GM21619 (cell line): ENCODE measurements at regions not wholly inside any gene's neighbourhood (a gene's known extent, or its start where the extent isn't known, plus 50 kb on each side); places are given as distances from the start of the nearest gene placed in this dataset.
"Not testable (repeated sequence)": the region's sequence is repeated elsewhere in the genome, so short reads cannot be mapped to it uniquely, and the experiment has no call there.

Experiments
- ATAC-seq: cut with Tn5 transposase; IDR thresholded peaks from one replicate; pipeline ENCODE4 v1.9.1; 2021; ENCODE audit not compliant: unreplicated experiment

DNA sequence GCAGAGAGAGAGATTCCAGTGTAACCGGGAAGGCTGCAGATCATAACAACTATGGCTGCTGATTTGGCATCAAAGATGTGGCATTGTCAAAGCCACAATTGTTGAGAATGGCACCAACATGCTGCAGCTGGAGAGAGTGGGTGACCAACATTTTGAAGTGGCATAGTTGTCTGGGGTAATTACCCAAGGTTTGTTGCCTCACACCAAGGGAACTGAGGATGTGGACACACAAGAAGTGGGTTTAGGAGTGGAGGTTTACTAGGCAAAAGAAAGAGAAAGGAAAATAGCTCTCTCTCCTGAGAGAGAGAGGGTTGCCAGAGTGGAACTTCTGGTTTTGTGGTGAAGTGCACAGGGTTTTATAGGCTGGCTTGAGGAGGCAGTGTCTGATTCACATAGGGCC, 126.6 kb downstream of the FAM72C start:
- not testable (repeated sequence) for ATAC-seq

DNA sequence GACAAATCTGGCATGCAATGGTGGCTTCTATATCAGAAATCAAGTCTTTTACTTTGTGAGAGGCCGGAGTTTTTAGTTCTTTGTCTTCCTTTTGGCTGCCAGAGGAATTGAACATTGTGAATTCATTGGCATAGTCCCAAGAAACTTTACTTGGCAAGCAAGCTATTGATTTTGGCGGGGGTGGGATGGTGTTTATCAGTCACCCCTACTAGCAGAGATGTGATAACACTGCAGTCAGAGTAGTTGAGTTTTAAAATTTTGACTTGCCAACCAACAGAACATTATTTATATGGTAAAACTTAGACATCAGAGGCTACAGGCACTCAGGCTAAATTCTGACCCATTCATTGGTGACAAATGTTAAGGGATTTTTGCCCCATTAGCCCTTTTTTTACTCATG, 129.7 kb downstream of the FAM72C start:
- not testable (repeated sequence) for ATAC-seq

DNA sequence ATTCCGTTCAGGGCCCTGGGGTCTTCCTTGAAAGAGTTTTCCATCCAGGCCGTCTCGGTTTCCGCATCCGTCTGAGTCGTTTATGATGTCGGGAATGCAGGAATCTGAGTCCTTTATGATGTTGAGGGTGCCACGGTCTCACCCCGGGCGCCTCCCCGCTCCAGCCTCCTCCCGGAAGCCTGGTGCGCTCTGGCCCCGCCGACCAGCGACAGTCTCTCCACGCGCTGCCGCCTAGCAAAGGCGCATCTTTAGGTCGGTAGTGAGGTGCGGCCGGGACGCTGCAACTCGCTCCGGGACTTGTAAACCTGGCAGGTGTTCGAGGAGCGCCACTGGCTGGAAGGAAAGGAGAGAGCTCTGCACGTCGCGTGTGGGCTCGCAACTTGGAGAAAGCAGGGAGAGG, 132.6 kb downstream of the FAM72C start:
- not testable (repeated sequence) for ATAC-seq

DNA sequence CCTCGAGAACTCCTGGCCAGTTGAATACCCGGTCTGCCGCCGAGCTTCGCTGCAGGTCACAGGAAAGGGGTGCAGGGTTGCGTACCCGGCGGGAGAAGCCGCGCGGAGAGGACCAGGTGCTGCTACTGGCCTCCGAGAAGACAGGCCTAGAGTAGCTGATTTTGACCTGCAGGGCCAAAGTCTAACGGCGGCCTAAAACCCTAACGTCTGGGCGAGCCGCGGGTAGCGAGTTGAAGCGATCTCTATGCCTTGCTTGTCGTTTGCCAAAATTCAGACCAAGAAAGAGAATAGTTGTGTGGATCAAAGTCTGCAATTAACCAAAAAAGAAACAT, 133.2 kb downstream of the FAM72C start:
- not testable (repeated sequence) for ATAC-seq

DNA sequence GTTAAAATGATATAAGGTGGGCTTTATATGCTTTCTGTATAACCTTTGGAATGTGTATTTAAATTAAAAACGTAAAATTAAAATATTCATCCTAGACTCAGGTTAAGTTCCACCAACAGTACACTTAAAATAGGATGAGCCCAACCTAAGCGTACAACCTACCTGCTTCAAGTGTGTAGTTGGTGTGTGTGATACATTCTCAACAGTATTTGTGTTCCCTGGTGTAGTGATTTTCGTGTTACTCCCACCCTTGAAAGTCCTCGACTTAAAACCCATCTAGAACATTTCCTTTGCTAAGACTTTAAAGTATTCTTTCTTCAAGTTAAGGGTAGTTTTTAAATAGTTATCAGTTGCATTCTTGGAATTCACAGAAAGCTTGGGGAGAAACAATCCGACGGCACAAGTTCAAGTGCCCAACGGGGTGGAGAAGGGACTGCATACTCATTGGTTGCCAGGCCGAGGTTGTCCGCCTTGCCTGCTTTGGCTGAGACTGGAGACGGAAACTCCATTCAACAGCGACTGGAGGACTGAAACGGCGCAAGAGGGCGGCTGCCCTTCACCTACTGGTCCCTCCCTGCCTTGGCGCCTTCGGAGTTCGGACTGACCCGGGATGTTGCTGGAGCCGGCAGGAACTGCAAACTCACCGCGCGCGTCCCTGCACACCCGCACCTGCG, 133.7 kb downstream of the FAM72C start:
- not testable (repeated sequence) for ATAC-seq

DNA sequence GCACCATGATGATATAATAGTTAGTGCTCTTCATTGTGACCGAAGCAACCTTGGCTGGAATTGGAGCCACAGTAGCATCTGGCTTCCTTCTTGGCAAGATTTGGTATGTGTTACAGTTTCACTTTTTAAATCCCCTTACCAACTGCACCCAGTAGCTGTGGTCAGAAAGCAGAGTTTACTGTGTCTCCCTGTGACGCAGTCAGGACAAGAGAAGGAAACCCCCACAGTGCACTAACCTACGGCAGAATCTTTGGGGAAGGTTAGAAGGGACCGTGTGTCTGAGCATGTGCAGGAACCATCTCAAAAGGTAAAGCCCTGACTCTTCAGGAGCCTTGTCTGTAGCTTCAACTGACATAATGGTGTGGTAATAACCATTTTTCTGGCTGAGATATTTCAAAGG, 138.4 kb downstream of the FAM72C start:
- ATAC-seq, result not testable (repeated sequence)

DNA sequence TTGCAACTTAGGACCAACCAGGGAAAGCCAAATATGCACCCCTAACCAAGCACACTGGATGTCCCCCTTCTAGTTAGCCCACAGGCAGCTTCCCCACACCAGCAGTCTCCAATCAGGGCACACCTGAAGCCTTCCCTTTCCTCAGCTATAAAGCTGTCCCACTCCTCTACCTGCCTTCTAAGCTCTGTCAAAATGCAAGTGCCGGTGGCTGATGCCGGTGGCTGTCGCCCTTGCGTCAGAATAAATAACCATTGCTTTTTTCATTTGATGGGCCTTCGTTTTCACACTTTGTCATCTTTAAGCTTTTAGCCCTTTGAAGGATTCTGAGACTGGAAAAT, 139.4 kb downstream of the FAM72C start:
- ATAC-seq, result not testable (repeated sequence)

DNA sequence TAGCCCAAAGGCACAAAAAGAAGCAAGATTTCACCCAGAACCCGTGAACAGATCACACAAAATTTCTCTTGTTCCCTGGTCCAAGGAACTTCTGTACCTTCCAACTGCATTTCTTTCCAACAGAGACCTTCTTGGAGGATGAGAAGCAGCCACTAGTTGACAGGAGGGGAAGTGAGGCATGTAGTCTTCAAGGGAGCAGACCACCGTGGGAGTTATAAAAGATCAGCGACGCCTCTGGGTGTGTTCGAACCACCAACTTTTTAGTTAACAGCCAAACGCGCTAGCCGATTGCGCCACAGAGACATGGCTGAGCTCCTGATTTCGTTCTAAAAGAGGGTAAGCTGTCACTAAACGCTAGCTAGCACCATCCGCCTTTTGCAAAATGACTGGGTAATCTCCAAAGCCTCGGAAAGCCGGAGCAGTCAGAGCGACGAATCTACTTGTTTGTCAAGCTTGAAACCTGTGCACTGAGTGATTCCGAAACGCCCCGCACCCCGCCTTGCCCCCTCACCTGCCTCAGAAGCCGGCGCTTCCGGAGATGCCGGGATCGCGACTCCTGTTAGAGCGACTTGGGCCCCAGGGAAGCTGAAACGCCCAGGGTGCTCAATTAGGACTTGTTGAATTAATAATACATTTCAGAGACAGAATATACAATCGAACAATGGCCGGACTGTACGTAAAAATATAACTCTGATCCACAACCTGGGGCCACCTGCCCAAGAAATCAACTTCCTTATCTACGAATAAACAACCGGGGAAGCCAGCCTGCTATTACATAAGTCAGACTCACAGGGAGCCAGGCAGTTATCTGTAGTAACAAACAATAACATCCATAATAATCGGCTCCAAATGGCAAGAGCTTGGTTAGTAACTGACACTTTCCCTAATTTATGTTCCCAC, 140.1 kb downstream of the FAM72C start:
- ATAC-seq, result not testable (repeated sequence)

DNA sequence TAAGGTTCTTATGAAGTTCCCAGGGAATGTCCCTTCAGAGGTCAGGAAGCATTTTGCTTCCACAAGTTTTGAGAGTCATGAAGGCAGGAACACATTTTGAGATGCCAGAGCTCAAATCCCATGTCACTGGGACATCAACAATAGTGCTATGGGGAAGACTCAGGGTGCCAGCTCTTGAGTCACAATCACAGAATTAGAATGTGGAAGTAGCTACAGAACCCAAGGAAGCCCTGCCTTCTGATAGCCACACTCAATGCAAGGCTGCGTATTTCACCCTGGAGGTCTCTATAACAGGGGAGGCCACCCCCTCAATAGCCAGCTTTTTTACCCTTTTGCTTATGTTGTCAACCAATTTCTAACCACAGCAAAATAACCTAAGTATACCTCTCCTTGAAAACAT, 145.6 kb downstream of the FAM72C start:
- ATAC-seq, result not testable (repeated sequence)

DNA sequence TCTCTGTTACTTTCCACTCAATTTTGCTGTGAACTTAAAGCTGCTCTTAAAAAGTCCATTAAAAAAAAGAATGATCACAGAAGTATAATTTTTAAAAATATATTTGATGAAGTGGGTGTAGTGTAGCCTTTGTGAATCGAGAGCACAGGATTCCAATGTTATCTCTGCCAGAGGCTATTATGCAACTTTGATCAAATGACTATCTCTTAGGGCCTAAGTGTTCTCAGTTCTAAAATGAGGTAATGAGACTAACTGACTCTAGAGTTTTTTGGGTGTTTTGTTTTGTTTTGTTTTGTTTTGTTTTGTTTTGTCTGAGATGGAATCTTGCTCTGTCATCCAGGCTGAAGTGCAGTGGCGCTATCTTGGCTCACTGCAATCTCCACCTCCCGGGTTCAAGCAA, 147.5 kb downstream of the FAM72C start:
- not testable (repeated sequence) for ATAC-seq

DNA sequence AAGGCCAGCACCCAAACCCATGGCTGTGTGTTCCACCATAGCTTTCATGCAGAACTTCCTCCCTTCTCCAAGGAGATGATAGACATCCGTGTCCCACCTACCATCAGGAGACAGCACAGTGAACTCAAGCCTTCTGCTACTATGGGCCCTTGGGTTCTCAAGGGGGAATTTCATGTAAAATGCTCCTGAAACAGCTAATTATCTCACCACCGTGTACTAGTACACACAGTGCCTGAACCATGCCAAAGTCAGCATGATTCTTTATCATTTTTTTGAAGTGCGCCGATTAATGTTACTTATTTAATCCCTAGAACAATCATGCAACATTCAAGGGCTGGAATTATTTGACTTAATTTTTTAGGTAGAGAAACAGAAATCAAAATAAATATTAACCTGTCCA, 151.7 kb downstream of the FAM72C start:
- ATAC-seq, result not testable (repeated sequence)

DNA sequence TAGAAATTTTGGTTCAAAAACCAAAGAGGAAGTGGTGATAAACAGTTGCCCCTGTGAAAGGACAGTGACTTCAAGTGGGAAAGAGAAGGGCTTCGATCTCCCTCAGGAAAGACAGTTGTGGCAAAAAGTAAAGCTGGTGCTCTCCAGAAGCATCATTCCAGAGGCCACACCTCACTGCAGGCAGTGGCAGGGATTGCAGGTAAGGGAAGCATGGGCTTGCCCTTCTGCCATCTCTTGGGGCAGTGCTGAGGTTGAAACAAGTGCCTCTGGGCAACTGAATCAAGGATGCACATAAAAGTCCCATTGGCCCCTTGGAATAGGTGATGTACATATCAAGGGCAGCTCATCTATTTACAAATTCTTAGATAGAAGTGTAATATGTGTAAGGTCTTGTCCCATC, 155.4 kb downstream of the FAM72C start:
- not testable (repeated sequence) for ATAC-seq

DNA sequence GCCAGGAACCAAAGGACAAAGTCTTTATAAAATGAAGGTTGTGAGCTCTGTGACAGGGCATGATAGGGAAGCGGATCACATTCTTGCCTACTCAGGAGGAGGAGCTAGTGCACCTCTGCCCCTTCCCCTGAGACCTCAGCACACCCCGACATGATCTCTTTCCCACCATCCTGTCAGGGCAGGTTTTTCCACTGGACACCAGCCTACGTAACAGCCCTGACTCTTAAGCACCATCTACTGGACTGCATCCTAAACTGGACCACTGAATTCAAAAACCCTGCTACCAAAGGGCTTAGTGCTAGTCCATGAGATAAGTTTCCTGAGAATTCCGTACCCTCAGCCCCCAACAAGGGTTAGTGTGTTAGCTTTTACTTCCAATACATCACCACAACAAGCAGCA, 166.4 kb downstream of the FAM72C start:
- ATAC-seq, result not testable (repeated sequence)

DNA sequence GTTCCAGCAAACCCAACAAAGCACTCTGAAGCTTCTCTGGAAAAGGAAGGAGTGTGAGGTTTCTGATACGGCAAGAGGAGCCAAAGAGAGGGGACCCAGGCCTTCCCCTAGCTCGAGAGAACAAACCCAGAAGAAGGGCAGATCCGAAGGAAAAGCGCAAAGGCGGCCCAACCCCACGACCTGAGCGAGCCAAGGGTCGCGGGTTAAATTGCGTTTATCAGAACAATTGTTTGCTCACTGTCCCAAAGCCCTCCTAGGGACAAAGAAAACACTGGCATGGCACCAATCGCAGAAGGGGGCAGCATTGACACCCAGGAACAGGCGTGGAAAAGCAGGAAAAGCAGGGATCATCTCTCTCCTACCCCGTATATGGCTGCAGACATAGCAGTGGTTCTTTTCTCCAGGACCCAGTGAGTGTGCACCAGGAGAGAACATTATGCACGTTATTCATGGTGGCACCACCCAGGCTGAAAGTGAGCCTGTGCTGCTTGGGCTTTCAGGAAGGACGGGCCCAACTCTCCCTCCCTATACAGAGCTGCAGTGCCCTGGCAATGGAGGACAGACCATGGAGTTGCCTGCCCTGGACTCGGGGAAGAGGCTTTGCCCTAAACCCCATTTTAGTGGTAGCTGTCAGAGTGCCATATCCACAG, 167.0 kb downstream of the FAM72C start:
- not testable (repeated sequence) for ATAC-seq

DNA sequence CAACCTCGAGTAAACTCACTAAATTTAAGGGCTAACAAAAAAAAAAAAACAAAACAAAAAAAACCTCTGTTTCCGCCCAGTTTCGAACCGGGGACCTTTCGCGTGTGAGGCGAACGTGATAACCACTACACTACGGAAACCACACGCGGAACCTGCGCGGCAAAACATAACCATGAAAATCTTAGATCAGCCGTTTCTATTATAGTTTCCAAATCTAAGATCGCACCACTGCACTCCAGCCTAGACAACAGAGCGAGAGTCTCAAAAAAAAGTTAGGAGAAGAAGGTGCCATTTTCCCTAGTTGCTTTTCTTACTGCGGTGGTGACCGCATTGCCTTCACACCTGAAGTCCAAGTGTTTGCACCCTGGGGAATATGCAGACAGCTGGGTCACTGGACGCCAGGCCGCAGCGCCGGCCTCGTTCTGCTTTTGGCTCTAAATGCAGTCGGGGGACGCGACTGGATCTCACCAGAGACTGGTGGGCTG, 167.8 kb downstream of the FAM72C start:
- ATAC-seq, result peak; percentile 50

DNA sequence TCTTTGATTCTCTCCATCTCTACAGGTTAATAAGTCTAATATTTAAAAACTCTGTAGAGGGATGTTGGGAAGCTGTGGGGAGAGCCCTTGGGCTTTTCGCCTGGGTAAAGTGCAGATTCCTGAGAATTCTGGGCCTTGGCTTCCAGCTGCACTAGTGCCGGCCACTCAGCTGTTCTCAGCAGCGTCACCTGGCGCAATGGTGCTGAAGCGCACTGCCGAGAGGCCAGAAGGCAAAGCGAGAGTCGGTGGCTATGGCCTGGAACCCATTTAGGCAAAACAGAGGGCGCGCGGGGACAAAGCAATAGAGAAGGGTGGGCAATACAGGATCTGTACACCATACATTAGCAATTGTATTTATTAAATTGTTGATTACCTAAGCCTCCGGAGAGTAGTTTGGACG, 168.7 kb downstream of the FAM72C start:
- not testable (repeated sequence) for ATAC-seq

DNA sequence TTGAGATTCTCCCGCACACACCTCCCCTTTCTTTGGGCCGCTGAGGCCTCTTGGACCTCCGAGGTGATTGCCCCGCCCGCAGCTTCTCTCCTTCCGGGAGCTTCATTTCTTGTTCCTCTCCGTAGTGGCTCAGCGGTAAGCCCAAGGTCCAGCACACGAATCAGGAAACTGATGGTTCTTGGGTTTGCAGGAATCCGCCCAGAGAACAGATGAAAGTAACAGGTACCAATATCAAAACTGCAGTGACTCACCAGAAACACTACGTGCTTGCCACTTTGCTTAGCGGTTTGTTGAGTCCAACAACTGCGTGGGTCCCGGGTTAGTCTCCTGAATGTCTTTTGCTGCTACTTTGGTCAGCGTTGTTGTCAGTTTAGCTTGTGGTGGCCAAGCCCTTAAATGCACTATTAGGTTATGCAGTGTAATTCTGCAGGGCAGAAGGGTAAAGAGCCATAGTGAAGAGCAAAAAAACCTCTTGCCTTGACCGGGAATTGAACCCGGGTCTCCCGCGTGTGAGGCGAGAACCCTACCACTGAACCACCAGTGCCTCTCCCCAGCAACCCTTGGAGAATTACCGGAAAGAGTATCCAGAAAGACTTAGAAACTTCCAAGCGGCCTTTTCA, 172.1 kb downstream of the FAM72C start:
- ATAC-seq, result peak; percentile 51

DNA sequence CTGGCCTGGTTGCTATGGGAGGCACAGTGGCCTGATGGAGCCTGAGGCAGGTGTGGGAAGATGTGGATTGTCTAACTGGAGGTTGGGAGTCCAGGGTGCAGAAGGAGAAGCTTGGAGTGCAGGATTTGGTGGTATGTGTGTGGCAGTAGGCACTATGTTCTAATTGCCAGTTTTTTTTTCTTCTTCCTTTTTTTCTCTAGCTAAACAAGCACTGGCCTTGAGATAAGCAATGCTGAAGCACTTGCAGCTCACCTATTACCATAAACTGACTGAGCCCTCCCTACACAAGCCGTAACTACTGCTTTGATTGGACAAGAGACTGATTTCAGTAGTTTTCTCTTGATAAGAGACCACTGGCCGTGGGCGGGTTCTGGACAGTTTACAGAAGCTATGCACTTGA, 175.4 kb downstream of the FAM72C start:
- not testable (repeated sequence) for ATAC-seq

DNA sequence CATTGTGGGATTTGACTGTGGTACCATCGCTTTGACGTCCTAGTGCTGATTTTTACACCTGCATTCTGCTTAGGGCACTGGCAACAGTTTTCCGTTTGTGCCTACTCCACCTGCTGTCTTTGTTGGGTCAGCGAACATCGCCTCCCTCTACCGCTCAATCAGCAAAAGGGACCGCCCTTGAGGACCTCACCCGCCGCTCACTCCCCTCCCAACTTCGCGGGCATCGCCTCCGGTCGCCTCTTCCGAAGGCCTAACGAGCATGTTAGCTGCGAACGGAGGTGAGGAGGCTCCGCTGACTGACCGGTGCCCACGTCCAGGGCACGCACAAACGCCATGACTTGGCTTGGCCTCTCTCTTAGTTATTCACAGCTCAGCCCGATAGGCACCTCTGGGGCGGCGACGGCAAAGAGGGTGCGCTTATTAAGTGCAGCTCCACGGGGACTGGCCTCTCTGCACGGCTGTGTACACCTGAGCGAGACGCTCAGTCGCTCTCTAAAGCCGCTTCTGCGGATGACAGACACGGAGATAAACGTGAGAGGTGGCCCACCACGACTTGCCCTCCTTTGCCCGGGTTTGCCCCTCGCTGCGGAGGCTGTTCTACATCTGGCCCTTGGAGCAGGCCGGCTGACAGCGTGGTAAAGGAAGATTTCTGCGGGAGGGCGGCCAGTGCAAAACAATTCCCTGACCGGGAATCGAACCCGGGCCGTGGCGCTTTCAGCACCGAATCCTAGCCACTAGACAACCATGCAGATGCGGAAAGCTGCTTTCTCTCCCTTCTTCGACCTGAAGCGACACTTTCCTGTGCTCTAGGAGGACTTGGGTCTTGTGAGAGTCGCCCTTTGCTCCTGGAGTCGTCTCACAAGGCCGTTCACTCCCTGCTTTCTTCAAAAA, 179.5 kb downstream of the FAM72C start:
- ATAC-seq, result not testable (repeated sequence)

DNA sequence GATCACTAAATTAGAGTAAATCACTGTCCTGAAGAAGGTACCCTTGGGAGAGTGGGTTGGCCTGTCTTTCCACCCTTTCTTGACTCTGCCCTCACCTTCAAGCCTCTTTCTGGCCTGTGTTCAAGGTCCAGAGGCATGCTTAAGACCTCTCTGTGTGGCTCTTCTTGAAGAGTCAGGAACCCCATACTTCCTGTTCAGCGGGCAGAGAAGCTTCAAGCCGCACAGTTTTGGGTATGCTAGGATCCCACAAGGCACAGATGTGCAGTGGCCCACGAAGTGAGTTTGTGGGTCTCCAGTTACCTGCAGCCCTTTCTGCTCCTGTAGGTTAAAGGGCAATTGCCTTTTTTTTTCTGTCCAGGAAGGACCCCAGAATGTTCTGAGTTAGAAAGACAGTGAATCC, 185.4 kb downstream of the FAM72C start:
- ATAC-seq, result not testable (repeated sequence)
